GM18861 (cell line): ENCODE measurements at regions not wholly inside any gene's neighbourhood (a gene's known extent, or its start where the extent isn't known, plus 50 kb on each side); places are given as distances from the start of the nearest gene placed in this dataset.
"Not testable (repeated sequence)": the region's sequence is repeated elsewhere in the genome, so short reads cannot be mapped to it uniquely, and the experiment has no call there.

Experiments
- ATAC-seq: cut with Tn5 transposase; IDR thresholded peaks from one replicate; pipeline ENCODE4 v1.9.1; 2021; ENCODE audit not compliant: unreplicated experiment

GRCh38 chrX:40788698-40789097 is 53.4 kb upstream of the MED14 start:
- not testable (repeated sequence) for ATAC-seq

- ATAC-seq = no peak
These were observed 57.1 kb upstream of the MED14 start for GRCh38 chrX:40792433-40792832.

- not testable (repeated sequence) for ATAC-seq
These were observed 59.4 kb upstream of the MED14 start for GRCh38 chrX:40794829-40795130.

- not testable (repeated sequence) for ATAC-seq
These were observed 64.4 kb upstream of the MED14 start for GRCh38 chrX:40799745-40800144.

- ATAC-seq = no peak
These were observed 70.1 kb upstream of the MED14 start for GRCh38 chrX:40805404-40805803.

GRCh38 chrX:40806513-40807220 is 71.3 kb upstream of the MED14 start:
- no peak for ATAC-seq

GRCh38 chrX:40807384-40807783 is 72.0 kb upstream of the MED14 start:
- no peak for ATAC-seq

GRCh38 chrX:40808203-40808602 is 72.9 kb upstream of the MED14 start:
- no peak for ATAC-seq

GRCh38 chrX:40809210-40809609 is 73.9 kb upstream of the MED14 start:
- ATAC-seq = no peak

- not testable (repeated sequence) for ATAC-seq
These were observed 79.7 kb upstream of the MED14 start for GRCh38 chrX:40815045-40815444.

- ATAC-seq = no peak
These were observed 81.6 kb upstream of the MED14 start for GRCh38 chrX:40816906-40817305.

GRCh38 chrX:40818236-40818635 is 82.9 kb upstream of the MED14 start:
- no peak for ATAC-seq

- ATAC-seq = no peak
These were observed 86.4 kb upstream of the MED14 start for GRCh38 chrX:40821780-40822179.

GRCh38 chrX:40827331-40827730 is 92.0 kb upstream of the MED14 start:
- ATAC-seq = no peak

- ATAC-seq = no peak
These were observed 96.4 kb upstream of the MED14 start for GRCh38 chrX:40831750-40832149.

GRCh38 chrX:40832723-40833122 is 97.4 kb upstream of the MED14 start:
- no peak for ATAC-seq

GRCh38 chrX:40834225-40834624 is 98.9 kb upstream of the MED14 start:
- ATAC-seq = no peak

GRCh38 chrX:40835526-40835925 is 100.2 kb upstream of the MED14 start:
- no peak for ATAC-seq

- ATAC-seq = no peak
These were observed 108.3 kb upstream of the MED14 start for GRCh38 chrX:40843643-40844042.

- no peak for ATAC-seq
These were observed 109.1 kb upstream of the MED14 start for GRCh38 chrX:40844471-40844870.

GRCh38 chrX:40845331-40845911 is 110.1 kb upstream of the MED14 start:
- ATAC-seq = no peak

- ATAC-seq = no peak
These were observed 114.8 kb upstream of the MED14 start for GRCh38 chrX:40849906-40850823.
